ENCODE measurements at regions not wholly inside any gene's neighbourhood (a gene's known extent, or its start where the extent isn't known, plus 50 kb on each side); places are given as distances from the start of the nearest gene placed in this dataset.

GRCh38 chr3:40642812-40643211 lies 118.1 kb downstream of the ZNF621 start:
- Histone ChIP-seq H3K4me1 (ENCODE audit: control insufficient read depth, insufficient read depth, low read length) (no peaks in the 10 kb centered on the region), H3K9me3 (ENCODE audit: control insufficient read depth, low read length) (no peaks in the 10 kb centered on the region), H3K27ac (ENCODE audit: low read depth, low read length) (no peak overlapping the region), H3K4me3 (ENCODE audit: low read length) (no peak overlapping the region), H3K27me3 (ENCODE audit: control insufficient read depth, insufficient read depth, low read length, poor library complexity, severe bottlenecking) (peaks cover 48% of the 10 kb centered on the region), H3K36me3 (ENCODE audit: control insufficient read depth, insufficient read depth, low read length) (no peaks in the 10 kb centered on the region), H3K9ac (ENCODE audit: extremely low read depth, low read length, poor library complexity, severe bottlenecking) (no peak overlapping the region)
- peaks cover 5% of the 10 kb centered on the region for H3K4me1 Mint-ChIP-seq
- no peak overlapping the region for H3K27ac Mint-ChIP-seq
- no peak for DNase-seq
- H3K36me3 Mint-ChIP-seq (ENCODE audit: low read depth): no peaks in the 10 kb centered on the region
- TF ChIP-seq CTCF (conservative IDR thresholded peaks at IDR 0.05): peak; percentile 48
- peaks cover 13% of the 10 kb centered on the region for H3K27me3 Mint-ChIP-seq (ENCODE audit: insufficient read depth)
- no peaks in the 10 kb centered on the region for H3K9me3 Mint-ChIP-seq
- WGBS, 2 experiments (ENCODE audit: insufficient coverage in 1 of 2, insufficient read length in 1 of 2): 93 to 94% methylated on average over 3 to 5 of the region's 5 CpGs
- H3K4me3 Mint-ChIP-seq: no peak overlapping the region

GRCh38 chr3:40645883-40646282 lies 121.1 kb downstream of the ZNF621 start:
- no peaks in the 10 kb centered on the region for H3K36me3 ChIP-seq (ENCODE audit: control insufficient read depth, insufficient read depth, low read length)
- H3K36me3 Mint-ChIP-seq (ENCODE audit: low read depth): no peaks in the 10 kb centered on the region
- H3K9me3 Mint-ChIP-seq: no peaks in the 10 kb centered on the region
- H3K4me3 ChIP-seq (ENCODE audit: low read length): no peak overlapping the region
- DNase-seq: no peak
- H3K4me1 ChIP-seq (ENCODE audit: control insufficient read depth, insufficient read depth, low read length): no peaks in the 10 kb centered on the region
- H3K9me3 ChIP-seq (ENCODE audit: control insufficient read depth, low read length): no peaks in the 10 kb centered on the region
- TF ChIP-seq CTCF (conservative IDR thresholded peaks at IDR 0.05): no peak
- 91 to 100% methylated on average over 1 to 3 of the region's 3 CpGs for WGBS, 2 experiments (ENCODE audit: insufficient coverage in 1 of 2, insufficient read length in 1 of 2)
- H3K4me3 Mint-ChIP-seq: no peak overlapping the region
- no peak overlapping the region for H3K27ac Mint-ChIP-seq
- peaks cover 20% of the 10 kb centered on the region for H3K4me1 Mint-ChIP-seq
- peaks cover 58% of the 10 kb centered on the region for H3K27me3 ChIP-seq (ENCODE audit: control insufficient read depth, insufficient read depth, low read length, poor library complexity, severe bottlenecking)
- H3K27me3 Mint-ChIP-seq (ENCODE audit: insufficient read depth): peaks cover 13% of the 10 kb centered on the region
- no peak overlapping the region for H3K9ac ChIP-seq (ENCODE audit: extremely low read depth, low read length, poor library complexity, severe bottlenecking)
- H3K27ac ChIP-seq (ENCODE audit: low read depth, low read length): no peak overlapping the region

- H3K27ac Mint-ChIP-seq: no peak overlapping the region
- no peak for TF ChIP-seq CTCF (conservative IDR thresholded peaks at IDR 0.05)
- peaks cover 28% of the 10 kb centered on the region for H3K4me1 Mint-ChIP-seq
- Histone ChIP-seq H3K27me3 (ENCODE audit: control insufficient read depth, insufficient read depth, low read length, poor library complexity, severe bottlenecking) (peaks cover 50% of the 10 kb centered on the region), H3K27ac (ENCODE audit: low read depth, low read length) (no peak overlapping the region), H3K9ac (ENCODE audit: extremely low read depth, low read length, poor library complexity, severe bottlenecking) (no peak overlapping the region), H3K4me3 (ENCODE audit: low read length) (no peak overlapping the region), H3K4me1 (ENCODE audit: control insufficient read depth, insufficient read depth, low read length) (no peaks in the 10 kb centered on the region), H3K9me3 (ENCODE audit: control insufficient read depth, low read length) (no peaks in the 10 kb centered on the region), H3K36me3 (ENCODE audit: control insufficient read depth, insufficient read depth, low read length) (no peaks in the 10 kb centered on the region)
- H3K27me3 Mint-ChIP-seq (ENCODE audit: insufficient read depth): peaks cover 12% of the 10 kb centered on the region
- H3K36me3 Mint-ChIP-seq (ENCODE audit: low read depth): no peaks in the 10 kb centered on the region
- WGBS, 2 experiments (ENCODE audit: insufficient coverage in 1 of 2, insufficient read length in 1 of 2): 94 to 100% methylated on average over 3 to 4 of the region's 4 CpGs
- no peaks in the 10 kb centered on the region for H3K9me3 Mint-ChIP-seq
- no peak overlapping the region for H3K4me3 Mint-ChIP-seq
- no peak for DNase-seq
Measured at GRCh38 chr3:40649346-40649745, 124.6 kb downstream of the ZNF621 start.

Measured in endodermal cell (in vitro differentiated cells).